ENCODE measurements at regions not wholly inside any gene's neighbourhood (a gene's known extent, or its start where the extent isn't known, plus 50 kb on each side); places are given as distances from the start of the nearest gene placed in this dataset.

GRCh38 chr17:33508215-33508614, 215.1 kb upstream of the ASIC2 start:
- no peak for ATAC-seq
- no peak for TF ChIP-seq OSR1 (CRISPR knock-in tag; IDR thresholded peaks at IDR 0.05)
- no peak for TF ChIP-seq POU6F1 (CRISPR knock-in tag; IDR thresholded peaks at IDR 0.05; ENCODE audit: borderline replicate concordance, low read depth)
- TF ChIP-seq ARNTL (CRISPR knock-in tag; IDR thresholded peaks at IDR 0.05; ENCODE audit: borderline replicate concordance, low read depth), result no peak
- no peak for TF ChIP-seq CREB5 (CRISPR knock-in tag; IDR thresholded peaks at IDR 0.05; ENCODE audit: low read depth)
- TF ChIP-seq ZNF8 (CRISPR knock-in tag; IDR thresholded peaks at IDR 0.05), result no peak
- no peak for TF ChIP-seq PPARA (CRISPR knock-in tag; IDR thresholded peaks at IDR 0.05; ENCODE audit: borderline replicate concordance)
- no peak for TF ChIP-seq CSRNP3 (CRISPR knock-in tag; IDR thresholded peaks at IDR 0.05)
- no peak for TF ChIP-seq BACH2 (CRISPR knock-in tag; IDR thresholded peaks at IDR 0.05; ENCODE audit: borderline replicate concordance)
- no peak for TF ChIP-seq RARB (CRISPR knock-in tag; IDR thresholded peaks at IDR 0.05)
- TF ChIP-seq TOX (CRISPR knock-in tag; IDR thresholded peaks at IDR 0.05; ENCODE audit: borderline replicate concordance), result no peak
- TF ChIP-seq GLIS3 (CRISPR knock-in tag; IDR thresholded peaks at IDR 0.05), result no peak
- TF ChIP-seq PATZ1 (CRISPR knock-in tag; IDR thresholded peaks at IDR 0.05; ENCODE audit: borderline replicate concordance), result no peak

- ATAC-seq, result no peak
- no peak for TF ChIP-seq ARNTL (CRISPR knock-in tag; IDR thresholded peaks at IDR 0.05; ENCODE audit: borderline replicate concordance, low read depth)
- no peak for TF ChIP-seq ZNF565 (CRISPR knock-in tag; conservative IDR thresholded peaks at IDR 0.05; ENCODE audit: low read depth)
- no peak for TF ChIP-seq ZNF8 (CRISPR knock-in tag; IDR thresholded peaks at IDR 0.05)
- no peak for TF ChIP-seq POU6F1 (CRISPR knock-in tag; IDR thresholded peaks at IDR 0.05; ENCODE audit: borderline replicate concordance, low read depth)
- TF ChIP-seq BACH2 (CRISPR knock-in tag; IDR thresholded peaks at IDR 0.05; ENCODE audit: borderline replicate concordance), result no peak
- TF ChIP-seq SNAI2 (CRISPR knock-in tag; IDR thresholded peaks at IDR 0.05), result no peak
- TF ChIP-seq ZNF70 (CRISPR knock-in tag; IDR thresholded peaks at IDR 0.05), result no peak
- TF ChIP-seq ZFP30 (CRISPR knock-in tag; IDR thresholded peaks at IDR 0.05), result no peak
- no peak for TF ChIP-seq CSDC2 (CRISPR knock-in tag; IDR thresholded peaks at IDR 0.05)
- TF ChIP-seq TCF4 (CRISPR knock-in tag; IDR thresholded peaks at IDR 0.05; ENCODE audit: borderline replicate concordance), result no peak
- no peak for TF ChIP-seq PPARA (CRISPR knock-in tag; IDR thresholded peaks at IDR 0.05; ENCODE audit: borderline replicate concordance)
- no peak for TF ChIP-seq TSHZ2 (CRISPR knock-in tag; IDR thresholded peaks at IDR 0.05)
- no peak for TF ChIP-seq ESRRG (CRISPR knock-in tag; IDR thresholded peaks at IDR 0.05)
- TF ChIP-seq RARB (CRISPR knock-in tag; IDR thresholded peaks at IDR 0.05), result no peak
- TF ChIP-seq CREB5 (CRISPR knock-in tag; IDR thresholded peaks at IDR 0.05; ENCODE audit: low read depth), result no peak
Measured at GRCh38 chr17:33509331-33509730, 216.2 kb upstream of the ASIC2 start.
